DOHH2 (cell line): ENCODE measurements at regions not wholly inside any gene's neighbourhood (a gene's known extent, or its start where the extent isn't known, plus 50 kb on each side); places are given as distances from the start of the nearest gene placed in this dataset.

Source experiments
- EZH2phosphoT487 ChIP-seq: fragments of 200-600 bp; sonication (generic); IDR thresholded peaks from 2 replicates; pipeline ENCODE4 v1.6.1; 2017; ENCODE audit warnings: borderline replicate concordance, mild to moderate bottlenecking, antibody characterized with exemption, low read length, moderate library complexity, mixed read lengths
- TF ChIP-seq, protein P1 (sequence below): fragments of 200-600 bp; sonication (generic); IDR thresholded peaks from one replicate; pipeline ENCODE4 v1.5.1; 2014; ENCODE audit warnings: antibody characterized with exemption, mild to moderate bottlenecking, low read depth, low read length; ENCODE audit not compliant: poor library complexity, severe bottlenecking

GRCh38 chr1:234892642-234893041, 236.0 kb downstream of the TOMM20 start:
- TF ChIP-seq, protein P1, sequence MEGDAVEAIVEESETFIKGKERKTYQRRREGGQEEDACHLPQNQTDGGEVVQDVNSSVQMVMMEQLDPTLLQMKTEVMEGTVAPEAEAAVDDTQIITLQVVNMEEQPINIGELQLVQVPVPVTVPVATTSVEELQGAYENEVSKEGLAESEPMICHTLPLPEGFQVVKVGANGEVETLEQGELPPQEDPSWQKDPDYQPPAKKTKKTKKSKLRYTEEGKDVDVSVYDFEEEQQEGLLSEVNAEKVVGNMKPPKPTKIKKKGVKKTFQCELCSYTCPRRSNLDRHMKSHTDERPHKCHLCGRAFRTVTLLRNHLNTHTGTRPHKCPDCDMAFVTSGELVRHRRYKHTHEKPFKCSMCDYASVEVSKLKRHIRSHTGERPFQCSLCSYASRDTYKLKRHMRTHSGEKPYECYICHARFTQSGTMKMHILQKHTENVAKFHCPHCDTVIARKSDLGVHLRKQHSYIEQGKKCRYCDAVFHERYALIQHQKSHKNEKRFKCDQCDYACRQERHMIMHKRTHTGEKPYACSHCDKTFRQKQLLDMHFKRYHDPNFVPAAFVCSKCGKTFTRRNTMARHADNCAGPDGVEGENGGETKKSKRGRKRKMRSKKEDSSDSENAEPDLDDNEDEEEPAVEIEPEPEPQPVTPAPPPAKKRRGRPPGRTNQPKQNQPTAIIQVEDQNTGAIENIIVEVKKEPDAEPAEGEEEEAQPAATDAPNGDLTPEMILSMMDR = no peak
- TF ChIP-seq EZH2phosphoT487 = no peak
